HepG2 (cell line): ENCODE measurements at regions not wholly inside any gene's neighbourhood (a gene's known extent, or its start where the extent isn't known, plus 50 kb on each side); places are given as distances from the start of the nearest gene placed in this dataset.

ENCODE experiments used
- CHD4 ChIP-seq: fragments of 200-600 bp; sonication (generic); IDR thresholded peaks from 2 replicates; pipeline ENCODE4 v1.7.0; 2017; ENCODE audit warnings: mild to moderate bottlenecking, low read length, borderline replicate concordance
- GATAD2A ChIP-seq: IDR thresholded peaks from 2 replicates; pipeline ENCODE4 v1.6.1; 2016
- YY1 ChIP-seq: IDR thresholded peaks from 2 replicates; pipeline ENCODE4 v1.6.1; 2011; ENCODE audit warnings: low read length, low read depth, moderate library complexity, mild to moderate bottlenecking; ENCODE audit not compliant: insufficient read depth, insufficient replicate concordance
- ZNF879 ChIP-seq: sonication (generic); formaldehyde crosslinking; IDR thresholded peaks from 2 replicates; pipeline ENCODE4 v1.8.1; 2023; ENCODE audit warnings: missing genetic modification reagents
- TF ChIP-seq, protein P1 (sequence below), 2 experiments: fragments of 450-650 bp in 1 of 2; sonication (generic) in 1 of 2; formaldehyde crosslinking; IDR thresholded peaks; 2 replicates each; pipeline versions ENCODE4 v1.5.0 to v1.8.0; 2020 to 2022; ENCODE audit warnings: mild to moderate bottlenecking in 1 of 2, missing genetic modification reagents in 1 of 2
- TF ChIP-seq, protein P2 (sequence below): IDR thresholded peaks from 2 replicates; pipeline ENCODE4 v1.6.1; 2012; ENCODE audit warnings: low read length, improper control_type of control experiment
- TF ChIP-seq, protein P3 (sequence below): sonication (generic); formaldehyde crosslinking; IDR thresholded peaks from 2 replicates; pipeline ENCODE4 v1.5.0; 2020; ENCODE audit warnings: missing genetic modification reagents
- TF ChIP-seq, protein P4 (sequence below): sonication (generic); formaldehyde crosslinking; IDR thresholded peaks from 2 replicates; pipeline ENCODE4 v1.5.0; 2020; ENCODE audit warnings: missing genetic modification reagents, mild to moderate bottlenecking, borderline replicate concordance

DNA sequence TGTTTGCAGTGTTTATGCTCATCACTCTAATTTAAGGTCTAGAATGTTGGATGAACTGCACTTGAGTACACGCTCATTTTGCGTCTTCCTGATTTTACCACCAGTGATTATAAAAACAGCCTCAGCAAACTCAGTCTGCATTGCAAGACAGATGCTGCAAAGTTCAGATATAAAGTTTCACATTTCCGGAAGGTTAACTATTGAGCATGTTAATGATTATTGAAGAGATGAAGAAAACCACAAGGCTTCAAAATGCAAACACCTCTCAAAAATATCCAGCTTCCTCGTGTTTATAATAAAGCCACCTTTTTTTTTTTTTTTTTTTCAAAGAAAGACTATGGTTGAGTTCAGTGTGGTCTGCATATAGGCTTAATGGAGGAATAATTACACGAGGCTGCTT is 92.1 kb upstream of the BMP4 start (continued):
- TF ChIP-seq CHD4 (0 out of 2 replicates have a peak, but pooled peaks have one; percentile 2), YY1 (no peak), ZNF879 (CRISPR knock-in tag) (no peak), GATAD2A (CRISPR knock-in tag) (peak; percentile 69)
- TF ChIP-seq, protein P1, sequence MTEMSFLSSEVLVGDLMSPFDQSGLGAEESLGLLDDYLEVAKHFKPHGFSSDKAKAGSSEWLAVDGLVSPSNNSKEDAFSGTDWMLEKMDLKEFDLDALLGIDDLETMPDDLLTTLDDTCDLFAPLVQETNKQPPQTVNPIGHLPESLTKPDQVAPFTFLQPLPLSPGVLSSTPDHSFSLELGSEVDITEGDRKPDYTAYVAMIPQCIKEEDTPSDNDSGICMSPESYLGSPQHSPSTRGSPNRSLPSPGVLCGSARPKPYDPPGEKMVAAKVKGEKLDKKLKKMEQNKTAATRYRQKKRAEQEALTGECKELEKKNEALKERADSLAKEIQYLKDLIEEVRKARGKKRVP (CRISPR knock-in tag; IDR thresholded peaks at IDR 0.05) = 0 out of 4 replicates have a peak, but pooled peaks of 1 of the 2 experiments have one; percentile 5
- TF ChIP-seq, protein P2, sequence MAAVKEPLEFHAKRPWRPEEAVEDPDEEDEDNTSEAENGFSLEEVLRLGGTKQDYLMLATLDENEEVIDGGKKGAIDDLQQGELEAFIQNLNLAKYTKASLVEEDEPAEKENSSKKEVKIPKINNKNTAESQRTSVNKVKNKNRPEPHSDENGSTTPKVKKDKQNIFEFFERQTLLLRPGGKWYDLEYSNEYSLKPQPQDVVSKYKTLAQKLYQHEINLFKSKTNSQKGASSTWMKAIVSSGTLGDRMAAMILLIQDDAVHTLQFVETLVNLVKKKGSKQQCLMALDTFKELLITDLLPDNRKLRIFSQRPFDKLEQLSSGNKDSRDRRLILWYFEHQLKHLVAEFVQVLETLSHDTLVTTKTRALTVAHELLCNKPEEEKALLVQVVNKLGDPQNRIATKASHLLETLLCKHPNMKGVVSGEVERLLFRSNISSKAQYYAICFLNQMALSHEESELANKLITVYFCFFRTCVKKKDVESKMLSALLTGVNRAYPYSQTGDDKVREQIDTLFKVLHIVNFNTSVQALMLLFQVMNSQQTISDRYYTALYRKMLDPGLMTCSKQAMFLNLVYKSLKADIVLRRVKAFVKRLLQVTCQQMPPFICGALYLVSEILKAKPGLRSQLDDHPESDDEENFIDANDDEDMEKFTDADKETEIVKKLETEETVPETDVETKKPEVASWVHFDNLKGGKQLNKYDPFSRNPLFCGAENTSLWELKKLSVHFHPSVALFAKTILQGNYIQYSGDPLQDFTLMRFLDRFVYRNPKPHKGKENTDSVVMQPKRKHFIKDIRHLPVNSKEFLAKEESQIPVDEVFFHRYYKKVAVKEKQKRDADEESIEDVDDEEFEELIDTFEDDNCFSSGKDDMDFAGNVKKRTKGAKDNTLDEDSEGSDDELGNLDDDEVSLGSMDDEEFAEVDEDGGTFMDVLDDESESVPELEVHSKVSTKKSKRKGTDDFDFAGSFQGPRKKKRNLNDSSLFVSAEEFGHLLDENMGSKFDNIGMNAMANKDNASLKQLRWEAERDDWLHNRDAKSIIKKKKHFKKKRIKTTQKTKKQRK = no peak
- TF ChIP-seq, protein P3, sequence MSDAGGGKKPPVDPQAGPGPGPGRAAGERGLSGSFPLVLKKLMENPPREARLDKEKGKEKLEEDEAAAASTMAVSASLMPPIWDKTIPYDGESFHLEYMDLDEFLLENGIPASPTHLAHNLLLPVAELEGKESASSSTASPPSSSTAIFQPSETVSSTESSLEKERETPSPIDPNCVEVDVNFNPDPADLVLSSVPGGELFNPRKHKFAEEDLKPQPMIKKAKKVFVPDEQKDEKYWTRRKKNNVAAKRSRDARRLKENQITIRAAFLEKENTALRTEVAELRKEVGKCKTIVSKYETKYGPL (CRISPR knock-in tag) = no peak
- TF ChIP-seq, protein P4, sequence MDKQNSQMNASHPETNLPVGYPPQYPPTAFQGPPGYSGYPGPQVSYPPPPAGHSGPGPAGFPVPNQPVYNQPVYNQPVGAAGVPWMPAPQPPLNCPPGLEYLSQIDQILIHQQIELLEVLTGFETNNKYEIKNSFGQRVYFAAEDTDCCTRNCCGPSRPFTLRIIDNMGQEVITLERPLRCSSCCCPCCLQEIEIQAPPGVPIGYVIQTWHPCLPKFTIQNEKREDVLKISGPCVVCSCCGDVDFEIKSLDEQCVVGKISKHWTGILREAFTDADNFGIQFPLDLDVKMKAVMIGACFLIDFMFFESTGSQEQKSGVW (CRISPR knock-in tag) = no peak
